SK-N-SH treated with all-trans-retinoic acid at 6 μM for 48 hours (cell line): ENCODE measurements at regions not wholly inside any gene's neighbourhood (a gene's known extent, or its start where the extent isn't known, plus 50 kb on each side); places are given as distances from the start of the nearest gene placed in this dataset.

Experiments
- ARNTL ChIP-seq: fragments of 450-650 bp; formaldehyde crosslinking; IDR thresholded peaks from 2 replicates; pipeline ENCODE4 v1.5.0; 2020; ENCODE audit warnings: low read depth, mild to moderate bottlenecking, moderate library complexity, borderline replicate concordance
- CREB5 ChIP-seq: fragments of 250-450 bp; sonication (Bioruptor Pico); IDR thresholded peaks from 2 replicates; pipeline ENCODE4 v1.5.1; 2020; ENCODE audit warnings: low read depth, mild to moderate bottlenecking, moderate library complexity
- OSR1 ChIP-seq: fragments of 250-450 bp; sonication (Bioruptor Pico); IDR thresholded peaks from 2 replicates; pipeline ENCODE4 v1.8.0; 2022; ENCODE audit warnings: moderate library complexity, mild to moderate bottlenecking, inconsistent platforms
- PATZ1 ChIP-seq: fragments of 250-450 bp; sonication (Bioruptor Pico); IDR thresholded peaks from 2 replicates; pipeline ENCODE4 v1.8.0; 2020; ENCODE audit warnings: mild to moderate bottlenecking, moderate library complexity, borderline replicate concordance
- TOX ChIP-seq: fragments of 250-450 bp; sonication (Bioruptor Pico); IDR thresholded peaks from 2 replicates; pipeline ENCODE4 v1.8.0; 2021; ENCODE audit warnings: mild to moderate bottlenecking, moderate library complexity, borderline replicate concordance
- ZFP3 ChIP-seq: fragments of 250-450 bp; sonication (Bioruptor Pico); IDR thresholded peaks from 2 replicates; pipeline ENCODE4 v1.5.0; 2020; ENCODE audit warnings: mild to moderate bottlenecking, moderate library complexity
- ZFP30 ChIP-seq: fragments of 450-650 bp; formaldehyde crosslinking; IDR thresholded peaks from 2 replicates; pipeline ENCODE4 v1.5.0; 2022; ENCODE audit warnings: mild to moderate bottlenecking, moderate library complexity

GRCh38 chr1:181263444-181263843, 174.9 kb downstream of the IER5 start:
- TF ChIP-seq TOX (CRISPR knock-in tag) (no peak), ARNTL (no peak), CREB5 (no peak), ZFP30 (CRISPR knock-in tag) (no peak), ZFP3 (CRISPR knock-in tag) (no peak), PATZ1 (CRISPR knock-in tag) (no peak), OSR1 (CRISPR knock-in tag) (no peak)
